HG03108 (cell line): ENCODE measurements at regions not wholly inside any gene's neighbourhood (a gene's known extent, or its start where the extent isn't known, plus 50 kb on each side); places are given as distances from the start of the nearest gene placed in this dataset.
"Not testable (repeated sequence)": the region's sequence is repeated elsewhere in the genome, so short reads cannot be mapped to it uniquely, and the experiment has no call there.

Experiments
- ATAC-seq: cut with Tn5 transposase; IDR thresholded peaks from one replicate; pipeline ENCODE4 v1.9.1; 2021; ENCODE audit warnings: moderate library complexity; ENCODE audit not compliant: unreplicated experiment

DNA sequence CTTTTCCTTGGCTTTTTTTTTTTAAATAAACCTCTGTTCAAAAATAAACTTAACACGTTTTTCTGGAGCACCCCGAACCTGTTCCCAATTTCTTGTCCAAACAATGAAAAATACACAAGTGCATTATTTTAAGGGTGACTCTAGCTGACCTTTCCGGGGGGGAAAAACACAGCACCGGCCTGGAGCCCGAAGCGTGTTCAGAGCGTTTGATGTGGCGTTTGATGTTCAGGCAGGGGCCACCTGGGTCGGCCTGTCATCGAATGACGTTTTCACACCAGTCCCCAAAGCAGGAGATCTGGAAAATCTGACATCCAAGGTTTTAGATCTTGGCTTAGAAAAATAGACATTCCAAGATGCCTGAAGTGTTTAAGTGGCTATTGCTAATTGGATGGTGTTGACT, 282.1 kb downstream of the SHOX start:
- no peak for ATAC-seq

DNA sequence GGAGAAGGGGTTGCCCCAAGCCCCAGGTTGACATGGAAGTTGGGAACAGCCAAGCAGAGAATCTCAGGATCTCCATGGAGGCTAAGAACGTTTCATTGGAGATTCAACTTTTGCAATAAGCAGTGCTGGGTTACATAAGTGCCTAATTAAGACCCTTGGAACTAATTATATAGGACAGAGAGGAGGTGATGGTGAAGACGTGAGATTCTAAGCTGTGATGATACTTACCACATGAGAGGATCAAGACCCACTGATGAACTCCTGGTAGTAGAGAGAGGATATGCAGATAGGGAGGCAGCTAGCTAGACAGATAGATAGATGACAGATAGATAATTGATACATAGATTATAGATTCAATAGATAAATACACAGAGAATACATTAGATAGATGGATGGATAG, 278.5 kb downstream of the SHOX start:
- ATAC-seq, result not testable (repeated sequence)

DNA sequence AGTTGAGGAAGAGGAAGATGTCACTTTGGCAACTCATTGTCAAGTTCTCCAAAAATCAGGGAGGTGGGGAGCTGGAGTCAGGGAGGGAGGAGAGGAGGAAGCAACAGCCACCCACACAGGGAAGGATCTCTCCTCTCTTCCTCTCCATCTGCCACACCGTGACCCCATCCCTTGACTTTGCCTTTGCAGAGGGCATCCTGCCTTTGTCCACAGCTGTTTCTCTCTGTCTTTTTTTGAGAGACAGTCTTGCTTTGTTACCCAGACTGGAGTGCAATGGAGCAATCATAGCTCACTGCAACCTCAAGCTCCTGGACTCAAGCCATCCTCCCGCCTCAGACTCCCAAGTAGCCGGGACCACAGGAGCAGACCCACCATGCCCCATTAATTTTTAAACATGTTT, 276.0 kb downstream of the SHOX start:
- no peak for ATAC-seq

DNA sequence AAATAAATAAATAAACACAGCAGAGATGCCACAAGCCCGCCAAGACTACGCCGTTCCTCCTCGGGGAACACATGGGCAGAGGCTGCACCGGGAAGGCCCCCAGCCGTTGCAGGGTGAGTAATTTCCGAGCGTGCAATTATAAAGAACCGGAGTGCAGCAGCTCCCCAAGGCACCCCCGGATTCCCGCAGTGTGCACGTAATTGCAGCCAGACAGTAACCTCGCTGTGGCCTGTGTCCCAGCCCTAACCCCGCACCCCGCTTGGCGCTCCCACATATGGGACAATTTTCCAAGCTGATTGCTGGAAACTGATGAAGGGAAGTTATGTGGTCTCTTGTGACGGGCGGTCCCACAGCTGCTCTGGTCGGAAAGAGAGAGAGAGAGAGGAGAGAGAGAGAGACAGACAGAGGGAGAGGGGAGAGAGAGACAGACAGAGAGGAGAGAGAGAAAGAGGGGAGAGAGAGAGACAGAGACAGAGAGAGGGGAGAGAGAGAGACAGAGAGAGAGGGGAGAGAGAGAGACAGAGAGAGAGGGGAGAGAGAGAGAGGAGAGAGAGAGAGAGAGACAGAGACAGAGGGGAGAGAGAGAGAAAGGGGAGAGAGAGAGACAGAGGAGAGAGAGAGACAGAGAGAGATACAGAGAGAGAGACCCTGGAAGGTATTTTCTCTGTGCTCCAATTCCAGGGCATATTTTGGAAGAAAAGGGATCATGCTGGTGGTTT, 275.4 kb downstream of the SHOX start:
- no peak for ATAC-seq

DNA sequence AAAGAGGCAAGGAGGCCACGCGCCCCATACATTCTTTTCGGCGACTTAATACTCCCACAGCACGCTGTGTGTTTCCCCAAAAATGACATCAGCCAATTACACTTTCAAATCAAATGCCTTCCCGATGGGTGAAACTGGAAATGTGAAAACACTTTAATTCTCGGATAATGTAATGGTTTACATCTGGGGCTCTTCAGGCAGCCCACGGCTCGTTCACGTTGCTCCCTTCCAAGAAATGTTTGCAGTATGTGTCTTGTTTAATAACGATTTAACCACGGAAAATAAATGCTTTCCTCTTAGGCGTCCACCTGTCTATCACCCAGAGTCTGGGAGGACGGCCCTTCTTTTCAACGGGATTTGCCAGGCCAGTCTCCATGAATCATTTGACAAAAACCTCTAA, 272.5 kb downstream of the SHOX start:
- ATAC-seq, result no peak

DNA sequence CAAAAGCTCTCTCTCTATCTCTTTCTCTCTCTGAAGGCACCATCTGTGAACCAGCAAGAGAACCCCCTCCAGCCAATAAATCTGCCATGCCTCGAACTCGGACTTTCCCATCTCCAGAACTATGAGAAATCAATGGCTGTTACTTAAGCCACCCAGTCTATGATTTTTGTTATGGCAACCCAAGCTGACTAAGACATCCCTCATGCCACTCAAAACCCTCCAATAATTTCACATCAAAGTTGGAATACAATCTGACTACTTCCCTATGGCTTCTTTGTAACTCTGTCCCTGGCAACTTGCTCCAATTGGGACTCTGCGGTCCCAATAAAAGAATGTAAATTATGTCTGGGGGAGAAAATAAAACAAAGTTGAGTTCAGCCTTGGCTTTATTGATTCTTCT, 265.7 kb downstream of the SHOX start:
- no peak for ATAC-seq

DNA sequence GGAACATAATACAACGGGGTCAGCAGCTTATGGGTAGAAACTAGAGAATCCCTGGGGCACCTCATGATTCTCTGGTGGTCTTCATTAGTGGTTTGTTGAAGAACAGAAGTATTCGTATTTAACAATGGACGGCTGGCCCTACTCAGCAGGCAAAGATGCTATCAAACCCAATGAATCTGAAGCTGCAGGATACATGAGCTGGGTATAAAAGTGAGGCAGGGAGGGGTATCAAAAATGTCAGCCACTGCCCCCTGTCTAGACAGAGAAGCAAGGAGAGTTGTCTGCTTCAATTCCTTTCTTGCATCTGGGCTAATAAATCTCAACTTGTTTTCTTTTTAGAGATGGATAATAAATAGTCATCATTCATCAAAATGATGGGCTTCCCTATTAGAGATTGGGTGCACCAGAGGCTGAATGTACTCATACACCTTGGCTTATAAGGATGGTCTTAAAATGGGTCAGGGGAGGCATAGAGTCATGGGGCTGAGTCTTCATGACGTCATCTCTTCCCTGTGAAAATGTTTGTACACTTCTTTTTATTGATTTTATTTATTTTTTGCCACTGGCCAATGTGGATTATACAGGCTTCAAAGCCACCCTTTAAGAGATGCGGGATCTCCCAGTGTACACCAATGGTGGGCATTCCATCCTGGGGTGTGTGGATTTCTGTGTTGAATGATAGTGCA, 259.5 kb downstream of the SHOX start:
- ATAC-seq, result no peak

DNA sequence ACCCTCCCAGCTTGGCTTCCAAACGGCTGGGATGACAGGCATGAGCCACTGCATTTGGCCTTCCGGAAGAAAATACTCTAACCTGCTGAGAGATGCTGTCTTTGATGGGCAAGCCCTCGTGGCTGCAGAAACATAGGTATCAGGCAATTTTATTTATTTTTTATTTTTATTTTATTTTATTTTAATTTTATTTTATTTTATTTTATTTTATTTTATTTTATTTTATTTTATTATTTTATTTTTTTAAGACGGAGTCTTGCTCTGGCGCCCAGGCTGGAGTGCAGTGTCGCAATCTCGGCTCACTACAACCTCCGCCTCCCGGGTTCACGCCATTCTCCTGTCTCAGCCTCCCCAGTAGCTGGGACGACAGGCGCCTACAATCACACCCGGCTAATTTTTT, 257.1 kb downstream of the SHOX start:
- ATAC-seq, result not testable (repeated sequence)

DNA sequence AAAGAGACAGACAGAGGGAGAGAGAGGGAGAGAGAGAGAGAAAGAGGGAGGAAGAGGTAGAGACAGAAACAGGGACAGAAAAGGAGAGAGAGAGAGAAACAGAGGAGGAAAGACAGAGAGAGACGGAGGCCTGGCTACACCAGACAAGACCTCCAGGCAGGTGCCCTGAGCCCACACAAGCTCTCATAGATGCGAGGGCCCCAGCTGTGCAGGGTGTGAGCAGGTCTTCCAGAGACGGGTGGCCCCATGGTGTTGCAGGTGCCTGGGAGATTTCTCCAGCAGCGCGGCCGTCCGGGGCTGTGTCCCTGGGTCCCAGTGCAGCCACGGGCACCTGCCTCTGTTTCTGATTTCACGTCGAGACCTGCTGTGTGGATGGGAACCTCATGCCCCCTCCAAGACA, 253.0 kb downstream of the SHOX start:
- ATAC-seq, result no peak

DNA sequence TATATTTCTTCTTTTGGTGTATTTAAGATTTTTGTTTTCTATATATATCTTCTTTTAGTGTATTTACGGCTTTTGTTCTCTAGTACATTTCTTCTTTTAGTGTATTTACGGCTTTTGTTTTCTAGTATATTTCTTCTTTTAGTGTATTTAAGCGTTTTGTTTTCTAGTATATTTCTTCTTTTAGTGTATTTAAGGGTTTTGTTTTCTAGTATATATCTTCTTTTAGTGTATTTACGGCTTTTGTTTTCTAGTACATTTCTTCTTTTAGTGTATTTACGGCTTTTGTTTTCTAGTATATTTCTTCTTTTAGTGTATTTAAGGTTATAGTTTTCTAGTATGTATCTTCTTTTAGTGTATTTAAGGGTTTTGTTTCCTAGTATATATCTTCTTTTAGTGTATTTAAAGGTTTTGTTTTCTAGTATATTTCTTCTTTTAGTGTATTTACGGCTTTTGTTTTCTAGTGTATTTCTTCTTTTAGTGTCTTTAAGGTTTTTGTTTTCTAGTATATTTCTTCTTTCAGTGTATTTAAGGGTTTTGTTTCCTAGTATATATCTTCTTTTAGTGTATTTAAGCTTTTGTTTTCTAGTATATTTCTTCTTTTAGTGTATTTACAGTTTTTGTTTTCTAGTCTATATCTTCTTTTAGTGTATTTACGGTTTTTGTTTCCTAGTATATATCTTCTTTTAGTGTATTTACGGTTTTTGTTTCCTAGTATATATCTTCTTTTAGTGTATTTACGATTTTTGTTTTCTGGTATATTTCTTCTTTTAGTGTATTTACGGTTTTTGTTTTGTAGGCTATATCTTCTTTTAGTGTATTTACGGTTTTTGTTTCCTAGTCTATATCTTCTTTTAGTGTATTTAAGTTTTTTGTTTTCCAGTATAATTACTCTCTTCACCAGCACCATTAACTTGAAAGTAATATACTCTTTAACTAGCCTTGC, 249.4 kb downstream of the SHOX start:
- not testable (repeated sequence) for ATAC-seq

DNA sequence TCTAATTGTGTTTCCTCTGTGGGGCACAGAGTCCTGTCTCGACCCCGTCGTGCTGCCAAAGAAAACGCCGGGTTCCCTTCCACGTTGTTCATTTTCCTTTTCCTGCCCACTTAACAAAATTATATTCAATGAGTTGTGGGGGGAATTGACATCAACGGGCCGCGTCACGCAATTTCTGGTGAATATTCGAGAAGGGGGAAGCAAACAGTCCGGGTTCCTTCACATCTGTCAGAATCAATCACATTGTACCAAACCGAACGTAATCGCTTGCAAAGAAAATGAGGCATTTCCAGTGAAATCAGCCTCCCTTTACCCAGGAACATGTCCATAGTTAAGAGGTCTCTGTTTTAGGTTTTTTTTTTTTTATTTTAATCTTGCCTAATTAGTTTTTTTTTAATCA, 243.5 kb downstream of the SHOX start:
- ATAC-seq, result no peak

DNA sequence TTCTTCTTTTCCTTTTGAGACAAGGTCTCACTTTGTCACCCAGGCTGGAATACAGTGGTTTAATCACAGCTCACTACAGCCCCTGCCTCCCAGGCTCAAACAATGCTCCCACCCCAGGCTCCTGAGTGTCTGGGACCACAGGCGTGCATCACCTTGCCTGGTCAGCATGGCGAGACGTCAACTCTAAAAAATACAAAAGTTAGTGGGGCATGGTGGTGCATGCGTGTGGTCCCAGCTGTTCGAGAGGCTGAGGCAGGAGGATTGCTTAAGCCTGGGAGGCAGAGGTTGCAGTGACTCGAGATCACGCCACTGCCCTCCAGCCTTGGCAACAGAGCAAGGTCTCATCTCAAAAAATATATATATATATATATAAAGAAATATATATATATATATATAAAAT, 242.4 kb downstream of the SHOX start:
- ATAC-seq, result no peak

DNA sequence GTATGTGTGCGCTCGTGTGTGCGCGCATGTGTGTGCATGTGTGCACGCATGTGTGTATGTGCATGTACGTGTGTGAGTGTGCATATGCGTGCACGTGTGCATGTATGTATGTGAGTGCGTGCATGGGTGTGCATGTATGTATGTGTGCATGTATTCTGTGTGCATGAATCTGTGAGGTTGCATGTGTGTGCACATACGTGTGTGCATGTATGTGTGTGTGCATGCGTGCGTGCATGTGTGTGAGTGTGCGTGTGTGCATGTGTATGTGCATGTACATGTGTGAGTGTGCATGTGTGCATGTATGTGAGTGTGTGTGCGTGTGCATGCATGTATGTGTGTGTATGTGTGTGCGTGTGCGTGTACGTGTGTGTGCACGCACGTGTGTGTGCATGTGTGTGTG, 241.5 kb downstream of the SHOX start:
- no peak for ATAC-seq

DNA sequence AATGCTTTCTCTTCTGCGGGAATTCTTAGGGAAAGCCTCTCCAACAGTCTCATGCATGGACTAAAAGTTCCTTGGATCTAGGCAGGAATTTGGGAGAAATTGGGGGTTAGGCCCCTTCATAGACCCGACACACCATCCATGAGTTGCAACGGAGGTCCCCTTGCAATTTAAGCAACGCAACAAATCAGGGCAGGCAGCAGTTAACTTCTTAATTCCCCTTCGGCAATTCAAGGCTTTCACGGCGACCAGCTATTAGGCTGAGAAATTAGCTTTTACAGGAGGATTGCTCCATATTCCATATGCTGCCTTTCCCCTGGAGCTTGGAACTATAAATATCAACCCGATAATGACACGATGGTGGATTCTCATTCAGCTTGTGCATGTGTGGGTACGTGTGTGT, 241.0 kb downstream of the SHOX start:
- ATAC-seq, result no peak

DNA sequence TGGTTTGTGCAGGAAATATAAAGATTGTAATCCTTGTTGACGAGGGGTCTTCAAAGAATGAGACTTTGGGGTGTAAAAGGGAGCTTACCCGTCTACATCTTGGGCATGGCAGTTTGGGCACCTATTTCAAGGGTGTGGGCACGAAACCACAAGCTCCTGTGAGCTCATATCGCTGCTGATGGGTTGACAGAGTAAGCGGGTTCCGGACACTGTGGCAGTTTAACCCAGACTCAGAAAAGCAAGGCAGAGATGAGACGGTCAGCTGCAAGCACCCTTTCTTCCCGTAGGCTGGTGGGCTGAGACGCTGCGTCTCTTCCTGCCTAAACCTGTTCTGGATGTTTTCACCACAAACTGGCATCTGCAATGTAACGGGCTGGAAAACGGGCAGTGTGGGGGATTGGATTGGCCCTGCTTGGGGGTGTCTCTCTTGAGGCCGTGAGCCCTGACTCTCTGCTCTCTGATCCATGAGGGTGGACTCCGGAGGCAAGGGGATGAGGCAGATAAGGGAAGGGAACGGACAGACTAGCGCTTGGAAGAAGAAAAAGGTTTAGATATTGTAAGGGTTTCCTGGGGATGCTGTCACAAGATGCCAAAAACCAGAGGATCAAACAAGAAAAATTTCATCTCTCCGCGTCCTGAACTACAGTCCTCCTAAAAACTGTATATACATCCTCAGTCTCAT, 237.5 kb downstream of the SHOX start:
- no peak for ATAC-seq

DNA sequence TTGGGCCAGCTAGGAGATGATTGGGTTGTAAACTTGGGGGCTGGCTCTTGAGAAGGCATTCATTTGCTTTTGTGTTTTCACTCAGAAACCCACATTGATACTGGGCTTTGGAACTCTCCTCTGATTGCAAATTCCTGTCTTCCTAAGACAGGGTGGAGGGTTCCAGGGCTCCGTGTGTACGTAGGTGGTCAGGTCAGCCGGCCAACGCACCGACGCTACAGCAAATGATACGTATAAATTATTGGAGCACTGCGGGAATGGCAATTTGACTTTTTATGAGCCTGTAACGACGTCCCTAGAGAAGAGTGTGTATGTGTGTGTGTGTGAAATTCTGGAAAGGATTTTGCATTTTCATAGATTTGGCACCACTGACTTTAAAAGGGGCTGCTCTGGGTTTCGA, 236.9 kb downstream of the SHOX start:
- ATAC-seq, result no peak

DNA sequence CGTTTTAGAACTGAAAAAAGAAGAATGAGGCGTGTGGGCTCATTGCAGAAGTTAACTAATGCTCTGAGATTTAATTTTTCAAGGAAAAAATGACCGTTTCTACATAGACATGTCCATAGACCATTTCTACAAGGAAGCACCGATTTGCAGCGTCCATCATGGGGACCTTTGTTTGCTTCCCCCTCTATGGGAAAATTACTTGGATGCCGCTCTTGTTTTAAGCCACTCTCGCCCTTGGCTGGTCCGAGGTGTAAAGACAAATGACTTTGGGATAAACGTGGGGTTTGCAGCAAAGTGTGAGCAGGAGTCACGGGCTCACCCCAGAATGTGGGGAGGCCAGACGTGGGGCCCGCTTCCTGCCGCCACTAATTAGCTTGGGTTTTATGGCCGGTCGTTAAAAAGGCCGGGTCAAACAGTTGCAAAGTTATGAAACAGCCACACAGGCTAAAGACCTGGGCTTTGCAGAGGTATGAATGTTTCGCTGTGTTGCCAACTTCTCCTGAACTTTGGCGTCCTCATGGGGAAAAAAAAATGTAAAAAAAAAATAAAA, 235.9 kb downstream of the SHOX start:
- no peak for ATAC-seq

DNA sequence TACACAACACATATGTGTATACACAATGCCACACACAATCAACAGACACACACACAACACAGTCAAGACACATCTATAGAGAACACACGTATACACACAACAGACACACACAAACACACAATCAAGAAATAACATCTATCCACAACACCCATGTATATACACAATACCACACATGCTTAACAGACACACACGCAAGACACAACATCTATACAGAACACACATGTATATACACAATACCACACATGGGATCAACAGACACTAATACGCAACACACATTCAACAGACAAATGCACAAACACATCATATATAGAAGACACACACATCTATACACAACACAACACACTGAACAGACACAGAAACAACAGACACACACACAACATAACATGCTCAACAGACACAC, 234.8 kb downstream of the SHOX start:
- ATAC-seq, result no peak

DNA sequence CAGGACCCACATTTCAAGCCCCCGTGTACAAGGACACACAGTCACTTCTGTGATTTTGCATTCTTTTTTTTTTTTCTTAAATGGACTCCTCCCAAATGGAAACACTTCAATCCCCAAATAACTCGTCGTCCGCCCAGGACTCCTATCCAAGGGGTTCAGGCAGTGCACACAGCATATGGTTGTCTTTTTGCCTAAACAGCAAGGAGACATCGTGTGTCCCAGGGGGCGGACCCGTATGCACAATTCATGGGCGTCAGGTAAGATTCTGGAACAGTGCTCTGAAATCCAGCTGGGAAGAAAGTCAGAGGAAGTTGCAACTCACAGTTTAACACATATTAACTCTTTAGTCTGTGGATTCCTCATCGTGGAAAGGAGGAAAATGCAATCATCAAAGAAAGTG, 231.3 kb downstream of the SHOX start:
- no peak for ATAC-seq

DNA sequence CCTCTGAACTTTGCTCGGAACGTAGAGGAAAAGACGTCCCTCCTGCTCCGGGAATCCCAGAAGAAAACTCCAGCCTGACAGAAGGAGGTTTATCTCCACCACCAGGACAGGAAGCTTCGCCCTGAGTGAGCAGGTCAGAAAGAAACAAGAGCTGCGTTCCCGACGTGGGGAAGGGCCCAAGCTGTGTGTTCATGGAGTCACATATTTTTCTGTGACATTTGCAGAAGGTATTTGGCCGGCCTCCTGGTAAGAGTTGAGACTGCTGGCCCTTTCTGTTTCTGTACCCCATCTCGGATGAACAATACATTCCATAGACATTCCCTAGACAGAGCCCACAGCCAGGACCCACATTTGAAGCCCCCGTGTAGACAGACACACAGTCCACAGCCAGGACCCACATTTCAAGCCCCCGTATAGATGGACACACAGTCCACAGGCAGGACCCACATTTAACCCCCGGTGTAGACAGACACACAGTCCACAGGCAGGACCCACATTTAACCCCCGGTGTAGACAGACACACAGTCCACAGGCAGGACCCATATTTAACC, 230.8 kb downstream of the SHOX start:
- no peak for ATAC-seq

DNA sequence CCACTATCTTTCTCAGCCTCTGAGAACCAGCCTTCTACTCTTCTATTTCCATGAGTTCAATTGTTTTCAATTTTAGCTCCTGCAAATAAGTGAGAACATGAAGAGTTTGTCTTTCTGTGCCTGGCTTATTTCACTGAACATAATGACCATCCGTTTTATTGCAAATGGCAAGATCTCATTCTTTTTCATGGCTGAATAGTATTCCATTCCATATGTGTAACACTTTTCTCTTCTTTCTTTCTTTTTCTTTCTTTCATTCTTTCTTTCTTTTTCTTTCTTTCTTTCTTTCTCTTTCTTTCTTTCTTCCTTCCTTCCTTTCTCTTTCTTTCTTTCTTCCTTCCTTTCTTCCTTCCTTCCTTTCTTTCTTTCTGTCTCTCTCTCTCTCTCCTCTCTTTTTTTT, 228.7 kb downstream of the SHOX start:
- no peak for ATAC-seq
